A673 (cell line): ENCODE measurements at regions not wholly inside any gene's neighbourhood (a gene's known extent, or its start where the extent isn't known, plus 50 kb on each side); places are given as distances from the start of the nearest gene placed in this dataset.

Experiments
- BruUV-seq: library from RNA; stranded (reverse); fragments of 400-500 nt; replicated peaks from 2 replicates; lab custom pipeline; 2021; lab: Mats Ljungman, UMichigan
- CTCF ChIA-PET: fragments of 300-600 bp; sonication (Branson Sonifier 250); formaldehyde crosslinking; loops from one replicate; lab custom pipeline; 2022; ENCODE audit warnings: antibody characterized with exemption; lab: Charles Lee
- POLR2A ChIA-PET: fragments of 300-600 bp; sonication (Branson Sonifier 250); formaldehyde crosslinking; loops from one replicate; lab custom pipeline; 2022; ENCODE audit warnings: antibody characterized with exemption; ENCODE audit not compliant: low non-redundant PET; lab: Charles Lee
- DNase-seq: peaks from one replicate; pipeline ENCODE4 v3.0.0-alpha.2; 2015; ENCODE audit warnings: low spot score
- H3K27ac ChIP-seq: fragments of 200-600 bp; sonication (generic); 2 replicates; pipeline ENCODE4 v1.5.1; 2016; ENCODE audit warnings: mixed run types, low read depth, mild to moderate bottlenecking, mixed read lengths, antibody characterized with exemption, low read length; ENCODE audit not compliant: poor library complexity, severe bottlenecking
- H3K27me3 ChIP-seq: fragments of 200-600 bp; sonication (generic); replicated peaks from 2 replicates; pipeline ENCODE4 v1.6.1; 2017; ENCODE audit warnings: mixed run types, low read depth, mild to moderate bottlenecking, mixed read lengths, antibody characterized with exemption, low read length; ENCODE audit not compliant: insufficient read depth, poor library complexity
- H3K36me3 ChIP-seq: fragments of 200-600 bp; sonication (generic); 2 replicates; pipeline ENCODE4 v1.6.1; 2016; ENCODE audit warnings: mixed run types, mild to moderate bottlenecking, mixed read lengths, antibody characterized with exemption, low read length; ENCODE audit not compliant: insufficient read depth, poor library complexity, severe bottlenecking
- H3K4me1 ChIP-seq: fragments of 200-600 bp; sonication (generic); 2 replicates; pipeline ENCODE4 v1.6.1; 2017; ENCODE audit warnings: mixed run types, mild to moderate bottlenecking, mixed read lengths, antibody characterized with exemption, low read length; ENCODE audit not compliant: insufficient read depth, poor library complexity, severe bottlenecking
- H3K4me3 ChIP-seq: fragments of 200-600 bp; sonication (generic); 2 replicates; pipeline ENCODE4 v1.5.1; 2016; ENCODE audit warnings: low read depth, mixed run types, mild to moderate bottlenecking, mixed read lengths, low read length; ENCODE audit not compliant: poor library complexity, severe bottlenecking
- H3K9me3 ChIP-seq: fragments of 200-600 bp; sonication (generic); 2 replicates; pipeline ENCODE4 v1.6.1; 2016; ENCODE audit warnings: mixed run types, low read depth, mild to moderate bottlenecking, mixed read lengths, antibody characterized with exemption, low read length; ENCODE audit not compliant: poor library complexity, severe bottlenecking
- CTCF ChIP-seq: fragments of 300-800, 200-600 bp; sonication (generic); conservative IDR thresholded peaks from 2 replicates; pipeline ENCODE4 v1.5.1; 2017; ENCODE audit warnings: low read depth, mild to moderate bottlenecking, antibody characterized with exemption, low read length, moderate library complexity, mixed read lengths
- EZH2 ChIP-seq: fragments of 200-600 bp; sonication (generic); IDR thresholded peaks from 2 replicates; pipeline ENCODE4 v1.6.1; 2017; ENCODE audit warnings: borderline replicate concordance, low read depth, mild to moderate bottlenecking, mixed read lengths, antibody characterized with exemption, low read length; ENCODE audit not compliant: poor library complexity, severe bottlenecking
- intact Hi-C: fragments of 100-400 bp; cut with micrococcal nuclease; formaldehyde crosslinking; loops from one replicate; pipeline ENCODE4 v1.10.0; 2022; ENCODE audit not compliant: unreplicated experiment

- ChIA-PET CTCF (no interaction called here), POLR2A (no interaction called here)
- DNase-seq: no peak
- Histone ChIP-seq H3K27me3 (peaks cover 11% of the 10 kb centered on the region), H3K27ac (no peak overlapping the region), H3K9me3 (no peaks in the 10 kb centered on the region), H3K4me3 (no peak overlapping the region), H3K4me1 (no peaks in the 10 kb centered on the region), H3K36me3 (no peaks in the 10 kb centered on the region)
- TF ChIP-seq CTCF (no peak), EZH2 (no peak)
- no TSS peak for BruUV-seq
- intact Hi-C loops: no loop called here
Observed at GRCh38 chr12:77409551-77409950, 344.2 kb upstream of the E2F7 start.

- TF ChIP-seq CTCF: no peak
- TF ChIP-seq EZH2: no peak
- intact Hi-C loops: no loop called here
- Histone ChIP-seq H3K4me3 (no peak overlapping the region), H3K27ac (no peak overlapping the region), H3K9me3 (no peaks in the 10 kb centered on the region), H3K27me3 (peaks cover 11% of the 10 kb centered on the region), H3K36me3 (no peaks in the 10 kb centered on the region), H3K4me1 (peaks cover 2% of the 10 kb centered on the region)
- CTCF ChIA-PET: no interaction called here
- BruUV-seq: no TSS peak
- DNase-seq: no peak
- POLR2A ChIA-PET: no interaction called here
Observed at GRCh38 chr12:77407931-77408330, 342.6 kb upstream of the E2F7 start.

GRCh38 chr12:77406219-77406905 is 341.0 kb upstream of the E2F7 start:
- no TSS peak for BruUV-seq
- TF ChIP-seq CTCF (no peak), EZH2 (no peak)
- Histone ChIP-seq H3K9me3 (no peaks in the 10 kb centered on the region), H3K4me3 (no peak overlapping the region), H3K4me1 (peaks cover 8% of the 10 kb centered on the region), H3K27me3 (peaks cover 5% of the 10 kb centered on the region), H3K27ac (no peak overlapping the region), H3K36me3 (no peaks in the 10 kb centered on the region)
- intact Hi-C loops: no loop called here
- no peak for DNase-seq
- CTCF ChIA-PET: no interaction called here
- POLR2A ChIA-PET: no interaction called here
